Stomach (tissue), 8 donors: ENCODE measurements at regions not wholly inside any gene's neighbourhood (a gene's known extent, or its start where the extent isn't known, plus 50 kb on each side); places are given as distances from the start of the nearest gene placed in this dataset.

Experiments used
- DNase-seq, 2 donors: peaks; one replicate each; pipeline versions ENCODE4 v3.0.0 to v3.0.0-alpha.2; 2013 to 2019
- H3K27ac ChIP-seq, 5 donors: fragments of 200-600 bp in 4 of 5; sonication (generic) in 4 of 5; one replicate each; pipeline ENCODE4 v1.5.1; 2013 to 2019; ENCODE audit warnings: mild to moderate bottlenecking in 1 of 5, moderate library complexity in 1 of 5
- H3K27me3 ChIP-seq, 3 donors: fragments of 200-600 bp; sonication (generic); one replicate each; pipeline ENCODE4 v1.5.1; 2017 to 2019; ENCODE audit warnings: mixed run types in 1 of 3
- H3K36me3 ChIP-seq, 4 donors: fragments of 200-600 bp; sonication (generic); 1 replicate in 3 of 4; 2 replicates in 1 of 4; pipeline ENCODE4 v1.5.1; 2016 to 2019
- H3K4me1 ChIP-seq, 4 donors: fragments of 200-600 bp; sonication (generic); one replicate each; pipeline ENCODE4 v1.5.1; 2016 to 2019
- H3K4me3 ChIP-seq, 4 donors: fragments of 200-600 bp; sonication (generic) in 3 of 4; one replicate each; pipeline ENCODE4 v1.5.1; 2016 to 2019; ENCODE audit warnings: mild to moderate bottlenecking in 1 of 4
- H3K9me3 ChIP-seq, 4 donors: fragments of 200-600 bp; sonication (generic); one replicate each; pipeline ENCODE4 v1.5.1; 2016 to 2019
- EP300 ChIP-seq: sonication (generic); formaldehyde crosslinking; IDR thresholded peaks from one replicate; pipeline ENCODE4 v1.6.1; 2017; ENCODE audit warnings: antibody characterized with exemption
- POLR2A ChIP-seq, 4 donors: fragments of 450-650 bp; IDR thresholded peaks; one replicate each; pipeline ENCODE4 v1.6.1; 2016; ENCODE audit warnings: antibody characterized with exemption in 4 of 4, control low read depth in 2 of 4, mild to moderate bottlenecking in 1 of 4, moderate library complexity in 1 of 4
- POLR2AphosphoS5 ChIP-seq, 3 donors: sonication (generic); formaldehyde crosslinking; IDR thresholded peaks; one replicate each; pipeline ENCODE4 v1.6.1; 2016; ENCODE audit warnings: antibody characterized with exemption in 3 of 3
- WGBS, 5 donors: extraction: QIAGEN DNeasy Blood & Tissue Kit in 3 of 5; methylation state at CpG; one replicate each; pipeline versions ENCODE4 v1.1.5 to v1.1.7; 2013 to 2018; 5-methylcytosine and 5-hydroxymethylcytosine counted together
- intact Hi-C: fragments of 100-400 bp; cut with DNase I; formaldehyde crosslinking; loops from one replicate; pipeline ENCODE4 v1.15.1; 2023; ENCODE audit warnings: low total_unique reads
- TF ChIP-seq, protein P1 (sequence below), 7 experiments: fragments of 450-650 bp in 4 of 7; fragments of 200-600 bp in 3 of 7; sonication (generic) in 3 of 7; IDR thresholded peaks; one replicate each; pipeline ENCODE4 v1.5.1; 2016 to 2019; ENCODE audit warnings: antibody characterized with exemption in 7 of 7, control low read depth in 2 of 7, mild to moderate bottlenecking in 1 of 7
- donor health status: healthy with polysubstance abuse.
- donor health status: Bipolar disorder and iron deficiency.
- donor health status: healthy.

DNA sequence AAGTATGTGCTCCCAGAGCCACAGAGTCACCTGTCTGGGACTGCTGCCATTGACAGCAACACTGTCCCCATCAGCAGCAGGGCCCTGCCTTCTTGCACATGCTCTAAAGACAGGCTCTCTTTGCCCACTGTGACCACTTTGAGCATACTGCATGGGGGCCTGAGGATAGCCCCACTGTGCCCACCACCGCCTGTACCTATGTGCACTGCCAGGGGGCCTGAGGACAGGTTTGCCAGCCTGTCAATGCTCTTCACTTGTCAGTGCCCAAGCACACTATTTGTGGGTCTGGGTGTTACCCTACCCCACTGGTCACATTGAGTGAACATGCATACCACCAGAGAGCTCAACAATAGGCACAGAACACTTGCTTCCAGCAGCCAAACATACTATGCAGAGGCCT lies 1137.0 kb upstream of the FANCL start:
- H3K36me3 ChIP-seq = no peaks in the 10 kb centered on the region
- TF ChIP-seq POLR2AphosphoS5 (IDR thresholded peaks at IDR 0.05) (no peak), EP300 (no peak), POLR2A (IDR thresholded peaks at IDR 0.05) (no peak)
- TF ChIP-seq, protein P1, sequence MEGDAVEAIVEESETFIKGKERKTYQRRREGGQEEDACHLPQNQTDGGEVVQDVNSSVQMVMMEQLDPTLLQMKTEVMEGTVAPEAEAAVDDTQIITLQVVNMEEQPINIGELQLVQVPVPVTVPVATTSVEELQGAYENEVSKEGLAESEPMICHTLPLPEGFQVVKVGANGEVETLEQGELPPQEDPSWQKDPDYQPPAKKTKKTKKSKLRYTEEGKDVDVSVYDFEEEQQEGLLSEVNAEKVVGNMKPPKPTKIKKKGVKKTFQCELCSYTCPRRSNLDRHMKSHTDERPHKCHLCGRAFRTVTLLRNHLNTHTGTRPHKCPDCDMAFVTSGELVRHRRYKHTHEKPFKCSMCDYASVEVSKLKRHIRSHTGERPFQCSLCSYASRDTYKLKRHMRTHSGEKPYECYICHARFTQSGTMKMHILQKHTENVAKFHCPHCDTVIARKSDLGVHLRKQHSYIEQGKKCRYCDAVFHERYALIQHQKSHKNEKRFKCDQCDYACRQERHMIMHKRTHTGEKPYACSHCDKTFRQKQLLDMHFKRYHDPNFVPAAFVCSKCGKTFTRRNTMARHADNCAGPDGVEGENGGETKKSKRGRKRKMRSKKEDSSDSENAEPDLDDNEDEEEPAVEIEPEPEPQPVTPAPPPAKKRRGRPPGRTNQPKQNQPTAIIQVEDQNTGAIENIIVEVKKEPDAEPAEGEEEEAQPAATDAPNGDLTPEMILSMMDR (IDR thresholded peaks at IDR 0.05) = no peak
- no peaks in the 10 kb centered on the region for H3K4me1 ChIP-seq
- no peaks in the 10 kb centered on the region for H3K27me3 ChIP-seq
- 89 to 100% (median 95%) methylated on average over 1 of the region's 1 CpG; no CpG with 5 or more reads in 1 of the 5 donors for WGBS, 5 donors
- H3K4me3 ChIP-seq = no peak overlapping the region
- H3K27ac ChIP-seq = no peak overlapping the region
- H3K9me3 ChIP-seq = peaks cover 0 to 10% (median 5%) of the 10 kb centered on the region in 4 donors
- intact Hi-C loops = no loop called here
- no peak for DNase-seq

DNA sequence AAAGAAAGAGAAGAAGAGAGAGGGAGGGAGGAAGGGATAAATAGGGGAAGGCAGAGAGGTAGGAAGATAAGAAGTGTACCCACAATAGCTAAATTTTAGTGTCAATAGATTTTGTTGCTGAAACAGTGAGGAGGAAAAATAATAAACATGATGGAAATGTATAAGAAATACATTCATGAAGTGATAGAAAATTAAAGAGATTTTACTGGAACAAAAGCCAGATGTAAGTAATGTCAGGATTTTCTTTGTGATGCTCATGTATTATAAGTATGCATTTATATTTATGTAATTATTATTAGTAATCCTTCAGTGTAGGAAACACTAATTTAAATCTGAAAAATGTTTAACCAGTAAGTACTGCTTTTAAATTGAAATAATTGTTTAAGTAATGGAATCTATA lies 1125.2 kb upstream of the FANCL start:
- no peaks in the 10 kb centered on the region for H3K27me3 ChIP-seq

DNA sequence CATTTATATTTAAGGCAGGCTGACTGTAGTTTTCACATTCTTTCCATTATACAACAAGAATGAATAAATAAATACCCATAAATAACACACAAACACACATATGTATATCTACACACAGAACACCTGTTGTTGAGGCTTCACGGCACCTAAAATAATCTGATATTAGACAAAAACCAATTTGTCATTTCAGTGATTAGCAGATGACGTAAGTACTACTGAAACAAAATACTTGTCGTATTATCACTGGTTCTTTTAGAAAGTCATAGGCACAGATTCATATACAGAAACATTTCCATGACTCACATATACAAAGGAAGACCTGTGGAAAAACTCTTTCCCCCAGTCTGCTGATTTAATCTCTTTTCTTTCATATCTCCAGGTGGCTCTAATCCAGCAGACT lies 1113.4 kb upstream of the FANCL start:
- Histone ChIP-seq H3K4me1 (no peaks in the 10 kb centered on the region), H3K27ac (no peak overlapping the region), H3K36me3 (no peaks in the 10 kb centered on the region), H3K27me3 (no peaks in the 10 kb centered on the region), H3K9me3 (peaks cover 0 to 4% (median 0%) of the 10 kb centered on the region in 4 donors), H3K4me3 (no peak overlapping the region)
- TF ChIP-seq, protein P1 (IDR thresholded peaks at IDR 0.05) = no peak
- TF ChIP-seq EP300 (no peak), POLR2A (IDR thresholded peaks at IDR 0.05) (no peak), POLR2AphosphoS5 (IDR thresholded peaks at IDR 0.05) (no peak)
- intact Hi-C loops = no loop called here
- 79 to 88% (median 85%) methylated on average over 3 of the region's 3 CpGs for WGBS, 5 donors
- no peak for DNase-seq

More for the DNA sequence above, 1125.2 kb upstream of the FANCL start:
- intact Hi-C loops = no loop called here
- H3K4me1 ChIP-seq = no peaks in the 10 kb centered on the region
- H3K27ac ChIP-seq = no peak overlapping the region
- H3K9me3 ChIP-seq = no peaks in the 10 kb centered on the region
- no peak for DNase-seq
- H3K4me3 ChIP-seq = no peak overlapping the region
- no peak for TF ChIP-seq EP300
- TF ChIP-seq POLR2AphosphoS5 (IDR thresholded peaks at IDR 0.05) = no peak
- TF ChIP-seq, protein P1 (IDR thresholded peaks at IDR 0.05) = no peak
- no peak for TF ChIP-seq POLR2A (IDR thresholded peaks at IDR 0.05)
- no peaks in the 10 kb centered on the region for H3K36me3 ChIP-seq

DNA sequence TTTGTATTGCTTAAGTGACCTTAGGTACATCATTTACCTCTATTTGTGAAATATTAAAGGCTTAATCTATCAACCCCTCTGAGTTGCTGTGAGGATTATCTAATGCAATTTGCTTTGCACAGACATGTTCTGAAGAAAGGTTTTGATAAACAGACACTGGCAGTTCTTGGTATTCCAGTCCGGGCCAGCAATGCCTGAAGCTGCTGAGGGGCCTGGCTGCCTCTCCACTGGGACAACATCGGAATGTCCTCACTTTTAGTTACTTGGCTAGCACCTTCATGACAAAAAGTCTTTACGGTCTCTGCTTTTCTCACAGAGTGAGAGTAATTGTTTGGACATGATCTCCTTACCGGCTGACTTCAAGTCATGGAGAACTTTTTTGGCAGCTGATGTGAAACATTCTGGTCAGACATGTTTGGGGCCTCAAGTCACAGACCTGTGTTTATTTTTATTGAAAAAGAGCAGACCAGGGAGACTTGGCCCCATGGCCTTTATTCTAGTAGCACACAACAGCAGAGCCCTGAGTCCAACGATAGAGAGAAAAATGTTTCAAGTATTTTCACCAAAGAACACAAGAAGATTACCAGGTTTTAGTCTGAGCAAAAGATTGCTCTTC lies 1112.3 kb upstream of the FANCL start:
- Histone ChIP-seq H3K27me3 (no peaks in the 10 kb centered on the region), H3K9me3 (peaks cover 0 to 4% (median 0%) of the 10 kb centered on the region in 4 donors), H3K4me3 (no peak overlapping the region), H3K36me3 (no peaks in the 10 kb centered on the region), H3K4me1 (no peaks in the 10 kb centered on the region), H3K27ac (no peak overlapping the region)
- TF ChIP-seq, protein P1 (IDR thresholded peaks at IDR 0.05) = no peak
- no peak for TF ChIP-seq POLR2AphosphoS5 (IDR thresholded peaks at IDR 0.05)
- TF ChIP-seq POLR2A (IDR thresholded peaks at IDR 0.05) = no peak
- no peak for TF ChIP-seq EP300
- intact Hi-C loops = no loop called here
- WGBS, 5 donors = 44 to 58% (median 52%) methylated on average over 5 of the region's 5 CpGs
- peak in 1 of 2 donors; percentile 13 for DNase-seq
